NT2/D1 (cell line): ENCODE measurements at regions not wholly inside any gene's neighbourhood (a gene's known extent, or its start where the extent isn't known, plus 50 kb on each side); places are given as distances from the start of the nearest gene placed in this dataset.

Source experiments
- DNase-seq: peaks from one replicate; pipeline ENCODE4 v3.0.0-alpha.2; 2011; ENCODE audit warnings: low read depth, low spot score
- H3K27me3 ChIP-seq: 2 replicates; pipeline ENCODE4 v1.6.0; 2011; ENCODE audit warnings: mild to moderate bottlenecking; ENCODE audit not compliant: insufficient read length, insufficient read depth
- H3K36me3 ChIP-seq: 2 replicates; pipeline ENCODE4 v1.6.1; 2011; ENCODE audit warnings: mild to moderate bottlenecking, low read length, mixed read lengths; ENCODE audit not compliant: insufficient read depth, insufficient read length
- H3K4me1 ChIP-seq: 2 replicates; pipeline ENCODE4 v1.5.1; 2011; ENCODE audit not compliant: insufficient read depth, insufficient read length
- H3K4me3 ChIP-seq: 2 replicates; pipeline ENCODE4 v1.5.1; 2011; ENCODE audit warnings: low read depth; ENCODE audit not compliant: insufficient read length
- H3K9ac ChIP-seq: 2 replicates; pipeline ENCODE4 v1.6.0; 2011; ENCODE audit warnings: low read depth; ENCODE audit not compliant: insufficient read length
- H3K9me3 ChIP-seq: 2 replicates; pipeline ENCODE4 v1.5.1; 2011; ENCODE audit warnings: mild to moderate bottlenecking, low read length; ENCODE audit not compliant: insufficient read depth
- SUZ12 ChIP-seq: IDR thresholded peaks from 2 replicates; pipeline ENCODE4 v1.6.1; 2011; ENCODE audit not compliant: insufficient read length, insufficient read depth; ENCODE audit errors: extremely low read depth
- YY1 ChIP-seq: IDR thresholded peaks from 2 replicates; pipeline ENCODE4 v1.6.1; 2011; ENCODE audit not compliant: insufficient read length, insufficient read depth
- ZNF274 ChIP-seq: IDR thresholded peaks from 2 replicates; pipeline ENCODE4 v1.6.1; 2011; ENCODE audit warnings: mild to moderate bottlenecking, low read depth, low read length

DNA sequence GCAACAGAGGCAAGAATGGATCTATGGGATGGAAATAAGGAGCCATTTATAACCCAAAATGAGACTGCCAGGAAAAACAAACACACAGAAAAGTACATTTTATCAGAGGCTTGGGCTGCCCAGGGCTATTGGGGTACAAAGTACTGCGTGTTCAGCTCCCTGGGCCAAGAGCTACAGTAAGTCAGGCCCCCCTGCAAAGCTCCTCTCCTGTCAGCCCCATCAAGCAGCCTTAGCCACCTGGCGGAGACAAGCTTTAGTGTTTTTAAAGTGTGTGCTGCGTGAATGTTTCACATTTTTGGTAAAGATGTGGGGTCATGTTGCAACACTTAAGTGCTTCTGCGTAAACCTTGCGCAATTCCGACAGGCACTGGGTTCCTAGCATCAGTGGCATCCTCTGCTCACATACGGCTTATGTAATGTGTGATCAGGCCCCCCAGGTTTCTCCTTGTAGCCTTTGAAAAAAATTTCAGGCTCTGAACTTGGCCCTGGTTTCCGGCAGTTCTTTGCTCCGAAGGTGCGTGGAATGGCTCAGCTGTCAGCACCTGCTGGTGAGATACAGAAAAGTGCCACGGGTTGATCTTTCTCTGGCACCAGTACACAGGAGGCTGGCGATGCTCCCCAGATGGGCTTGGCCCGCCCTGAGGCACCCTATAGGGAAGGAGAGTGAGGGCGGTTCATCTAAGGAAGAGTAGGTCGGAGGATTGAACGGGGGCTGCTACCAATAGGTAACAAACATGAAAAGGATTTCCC, 198.7 kb upstream of the EEA1 start:
- no peak overlapping the region for H3K4me3 ChIP-seq
- no peaks in the 10 kb centered on the region for H3K36me3 ChIP-seq
- no peak for DNase-seq
- H3K9ac ChIP-seq: no peak overlapping the region
- no peaks in the 10 kb centered on the region for H3K9me3 ChIP-seq
- H3K27me3 ChIP-seq: no peaks in the 10 kb centered on the region
- no peak for TF ChIP-seq YY1
- no peak for TF ChIP-seq ZNF274
- no peak for TF ChIP-seq SUZ12
- no peaks in the 10 kb centered on the region for H3K4me1 ChIP-seq

DNA sequence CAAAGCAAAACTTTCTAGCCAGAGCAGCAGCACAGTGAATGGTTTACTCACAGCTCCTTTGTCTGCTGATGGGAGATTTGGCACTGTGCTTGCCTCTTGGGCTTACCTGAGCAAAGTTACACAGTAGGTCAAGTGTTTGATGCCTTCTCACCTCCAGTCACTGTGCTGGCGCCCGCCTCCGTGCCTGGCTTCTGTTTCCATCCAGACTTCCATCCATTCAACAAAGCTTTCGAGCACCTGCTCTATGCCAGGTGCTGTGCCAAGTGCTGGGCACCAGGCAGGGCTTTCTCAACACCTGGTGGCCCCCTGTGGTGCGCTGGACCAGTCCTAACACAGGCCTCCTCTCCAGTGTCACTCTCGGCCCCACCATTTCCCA, 199.2 kb upstream of the EEA1 start:
- H3K4me3 ChIP-seq: no peak overlapping the region
- no peaks in the 10 kb centered on the region for H3K27me3 ChIP-seq
- TF ChIP-seq SUZ12: no peak
- no peak for TF ChIP-seq YY1
- no peak for TF ChIP-seq ZNF274
- H3K9me3 ChIP-seq: no peaks in the 10 kb centered on the region
- no peaks in the 10 kb centered on the region for H3K36me3 ChIP-seq
- H3K4me1 ChIP-seq: no peaks in the 10 kb centered on the region
- no peak for DNase-seq
- H3K9ac ChIP-seq: no peak overlapping the region

DNA sequence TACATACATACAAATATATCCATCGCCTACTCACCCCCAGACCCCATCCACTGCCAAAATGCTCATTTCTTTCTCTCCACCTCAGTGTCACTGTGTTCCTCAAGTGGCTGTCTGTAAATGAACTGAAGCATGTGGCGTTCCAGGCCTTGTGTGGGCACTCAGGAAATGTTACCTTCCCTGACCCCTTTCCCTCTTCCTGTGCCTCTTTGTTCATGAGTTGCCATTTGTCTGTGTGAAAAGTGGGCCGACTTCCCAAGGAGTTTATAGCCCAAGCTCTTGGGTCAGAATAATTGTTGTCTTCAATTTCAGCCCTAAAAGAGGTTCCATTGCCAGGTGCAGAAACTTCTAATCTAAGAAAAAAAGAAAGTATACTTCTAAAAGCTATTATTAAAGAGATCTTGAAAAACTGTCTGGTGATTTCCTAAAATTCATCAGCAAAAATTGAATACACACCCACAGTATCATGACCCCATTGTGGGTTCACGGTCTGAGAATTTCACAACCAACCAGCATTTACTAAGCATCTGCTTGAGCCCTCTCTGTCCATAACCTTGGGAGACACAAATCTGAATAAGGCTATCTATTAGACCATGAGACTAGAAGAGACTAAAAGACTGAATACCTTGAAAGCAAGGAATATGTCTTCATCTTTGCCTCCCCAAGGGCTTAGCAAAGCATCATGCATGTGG, 201.4 kb upstream of the EEA1 start:
- H3K36me3 ChIP-seq: no peaks in the 10 kb centered on the region
- DNase-seq: no peak
- H3K9ac ChIP-seq: no peak overlapping the region
- no peak overlapping the region for H3K4me3 ChIP-seq
- TF ChIP-seq SUZ12 (no peak), YY1 (no peak), ZNF274 (no peak)
- no peaks in the 10 kb centered on the region for H3K27me3 ChIP-seq
- peaks cover 2% of the 10 kb centered on the region for H3K4me1 ChIP-seq
- H3K9me3 ChIP-seq: no peaks in the 10 kb centered on the region

DNA sequence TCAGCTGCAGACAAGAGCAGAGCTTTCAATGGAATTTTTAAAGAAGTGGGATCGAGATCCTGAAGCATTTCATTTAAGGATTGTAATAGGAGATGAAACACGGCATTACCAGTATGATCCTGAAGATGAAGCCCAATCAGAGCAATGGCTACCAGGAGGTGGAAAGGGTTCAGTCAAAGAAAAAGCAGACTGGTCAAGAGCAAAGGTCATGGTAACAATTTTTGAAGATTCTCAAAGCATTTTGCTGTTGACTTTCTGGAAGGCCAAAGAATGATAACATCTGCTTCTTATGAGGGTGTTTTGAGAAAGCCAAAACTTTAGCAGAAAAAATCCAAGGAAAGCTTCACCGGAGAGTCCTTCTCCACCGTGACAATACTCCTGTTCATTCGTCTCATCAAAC, 204.3 kb upstream of the EEA1 start:
- no peak for TF ChIP-seq SUZ12

DNA sequence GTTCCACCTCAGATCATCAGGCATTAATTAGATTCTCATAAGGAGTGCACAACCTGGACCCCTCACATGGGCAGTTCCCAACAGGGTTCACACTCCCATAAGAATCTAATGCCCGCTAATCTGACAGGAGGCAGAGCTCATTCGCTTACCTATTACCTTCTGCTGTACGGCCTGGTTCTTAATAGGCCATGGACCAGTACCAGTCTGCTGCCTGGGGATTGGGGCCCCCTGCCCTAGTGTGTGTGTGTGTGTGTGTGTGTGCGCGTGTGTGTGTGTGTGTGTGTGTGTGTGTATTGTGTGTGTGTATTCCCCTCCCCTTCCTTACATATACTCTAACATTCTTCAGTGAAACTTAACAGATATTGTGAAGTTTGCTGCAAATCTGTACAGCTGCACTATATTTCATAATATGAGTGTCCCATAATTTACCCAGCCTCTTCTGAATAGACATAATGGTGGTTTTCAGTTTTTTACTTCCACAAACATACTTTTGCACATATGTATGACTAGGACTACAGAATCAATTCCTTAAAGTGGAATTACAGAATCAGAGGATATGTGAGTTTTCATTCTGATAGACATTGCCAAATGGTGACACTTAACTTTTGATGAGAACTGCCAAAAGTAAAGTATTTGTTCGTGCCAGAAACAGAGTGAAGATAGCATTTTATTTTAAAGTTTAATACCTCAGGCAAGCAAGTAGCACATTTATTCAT, 205.2 kb upstream of the EEA1 start:
- Histone ChIP-seq H3K36me3 (no peaks in the 10 kb centered on the region), H3K9ac (no peak overlapping the region), H3K4me3 (no peak overlapping the region), H3K27me3 (no peaks in the 10 kb centered on the region), H3K9me3 (no peaks in the 10 kb centered on the region), H3K4me1 (peaks cover 2% of the 10 kb centered on the region)
- TF ChIP-seq YY1: no peak
- TF ChIP-seq ZNF274: no peak
- no peak for TF ChIP-seq SUZ12
- no peak for DNase-seq

More for the DNA sequence above, 204.3 kb upstream of the EEA1 start:
- Histone ChIP-seq H3K27me3 (no peaks in the 10 kb centered on the region), H3K36me3 (no peaks in the 10 kb centered on the region), H3K4me3 (no peak overlapping the region), H3K4me1 (peaks cover 2% of the 10 kb centered on the region), H3K9ac (no peak overlapping the region), H3K9me3 (no peaks in the 10 kb centered on the region)
- no peak for DNase-seq

DNA sequence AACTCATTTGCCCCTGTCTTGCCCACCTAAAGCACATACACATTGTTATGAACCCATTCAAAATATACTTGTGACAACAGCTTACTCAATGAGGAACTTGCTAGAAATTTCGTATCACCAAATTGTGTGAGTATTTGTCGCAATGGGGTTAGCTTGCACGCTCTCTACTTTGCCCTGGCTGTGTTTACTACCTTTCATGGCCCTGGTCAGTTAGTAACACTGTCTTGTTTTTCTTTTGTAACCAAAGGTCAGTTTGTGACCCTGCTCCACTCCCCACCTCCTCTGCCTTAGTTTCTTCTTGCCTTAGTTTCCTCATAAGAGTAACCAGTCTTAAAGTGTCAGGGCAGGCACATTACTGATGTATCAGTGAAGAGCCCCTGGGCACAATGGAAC, 205.8 kb upstream of the EEA1 start:
- no peak for TF ChIP-seq ZNF274
- TF ChIP-seq YY1: no peak
- TF ChIP-seq SUZ12: no peak
- Histone ChIP-seq H3K9me3 (no peaks in the 10 kb centered on the region), H3K27me3 (no peaks in the 10 kb centered on the region), H3K9ac (no peak overlapping the region), H3K36me3 (no peaks in the 10 kb centered on the region), H3K4me1 (peaks cover 2% of the 10 kb centered on the region), H3K4me3 (no peak overlapping the region)
- DNase-seq: no peak
